ENCODE measurements at regions not wholly inside any gene's neighbourhood (a gene's known extent, or its start where the extent isn't known, plus 50 kb on each side); places are given as distances from the start of the nearest gene placed in this dataset.
A peak's percentile ranks its signal among the peaks of the same experiment; 100 is the strongest.

DNA sequence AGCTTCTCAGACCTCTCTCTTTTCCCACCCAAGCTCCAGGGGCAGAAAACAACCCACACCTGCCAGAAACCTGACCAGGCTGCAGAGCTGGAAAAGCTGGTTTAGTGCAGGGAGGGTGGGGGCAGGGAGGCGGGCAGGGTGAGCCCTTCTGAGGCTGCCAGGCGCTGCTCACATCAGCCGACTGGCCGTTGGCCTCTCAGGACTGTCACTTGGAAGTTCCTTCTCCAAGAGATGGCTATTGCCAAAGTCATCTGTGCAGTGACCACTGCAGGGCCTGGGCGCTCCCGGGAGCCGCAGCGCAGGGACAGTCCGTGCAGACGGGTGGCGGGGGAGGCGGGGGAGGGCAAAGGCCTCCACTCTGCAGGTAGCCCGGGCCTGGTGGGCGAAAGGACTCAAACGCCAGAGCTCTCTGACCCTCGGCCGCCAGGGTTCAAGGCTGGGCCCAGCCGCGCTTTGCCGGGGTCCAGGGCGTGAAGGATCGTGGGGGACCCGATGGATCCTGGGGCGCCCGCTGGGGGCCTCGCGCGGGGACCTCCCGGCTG lies 205.0 kb upstream of the IER5L start:
- H3K27ac Mint-ChIP-seq (ENCODE audit: low read depth, unreplicated experiment): no peak overlapping the region

GRCh38 chr9:129382281-129383018 lies 204.4 kb upstream of the IER5L start:
- Mint-ChIP-seq H3K9me3 (ENCODE audit: unreplicated experiment) (no peaks in the 10 kb centered on the region), H3K4me1 (ENCODE audit: insufficient read depth, unreplicated experiment) (peaks cover 6% of the 10 kb centered on the region), H3K36me3 (ENCODE audit: insufficient read depth, unreplicated experiment) (no peaks in the 10 kb centered on the region), H3K4me3 (ENCODE audit: unreplicated experiment) (no peak overlapping the region), H3K27ac (ENCODE audit: low read depth, unreplicated experiment) (no peak overlapping the region), H3K27me3 (ENCODE audit: insufficient read depth, unreplicated experiment) (no peaks in the 10 kb centered on the region)
- BruUV-seq (replicated peaks): no TSS peak
- DNase-seq (ENCODE audit: unreplicated experiment): no peak
- ChIA-PET POLR2A (interaction anchor here (1.5 to 2.3 kb wide), 4 partner anchors 48 to 243 kb away, joined by 5 to 11 read pairs (median 8); no protein-coding TSS in a partner anchor), CTCF (interaction anchor here (0.6 to 1.9 kb wide), 11 partner anchors 93 to 462 kb away, joined by 3 to 7 read pairs (median 3); partner anchors contain the start of gene PHYHD1)
- TF ChIP-seq, protein P1, sequence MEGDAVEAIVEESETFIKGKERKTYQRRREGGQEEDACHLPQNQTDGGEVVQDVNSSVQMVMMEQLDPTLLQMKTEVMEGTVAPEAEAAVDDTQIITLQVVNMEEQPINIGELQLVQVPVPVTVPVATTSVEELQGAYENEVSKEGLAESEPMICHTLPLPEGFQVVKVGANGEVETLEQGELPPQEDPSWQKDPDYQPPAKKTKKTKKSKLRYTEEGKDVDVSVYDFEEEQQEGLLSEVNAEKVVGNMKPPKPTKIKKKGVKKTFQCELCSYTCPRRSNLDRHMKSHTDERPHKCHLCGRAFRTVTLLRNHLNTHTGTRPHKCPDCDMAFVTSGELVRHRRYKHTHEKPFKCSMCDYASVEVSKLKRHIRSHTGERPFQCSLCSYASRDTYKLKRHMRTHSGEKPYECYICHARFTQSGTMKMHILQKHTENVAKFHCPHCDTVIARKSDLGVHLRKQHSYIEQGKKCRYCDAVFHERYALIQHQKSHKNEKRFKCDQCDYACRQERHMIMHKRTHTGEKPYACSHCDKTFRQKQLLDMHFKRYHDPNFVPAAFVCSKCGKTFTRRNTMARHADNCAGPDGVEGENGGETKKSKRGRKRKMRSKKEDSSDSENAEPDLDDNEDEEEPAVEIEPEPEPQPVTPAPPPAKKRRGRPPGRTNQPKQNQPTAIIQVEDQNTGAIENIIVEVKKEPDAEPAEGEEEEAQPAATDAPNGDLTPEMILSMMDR (IDR thresholded peaks at IDR 0.05; ENCODE audit: unreplicated experiment): no peak
- intact Hi-C loops (cut with micrococcal nuclease): loop anchor here (2.0 kb wide), 1 partner anchor 208 kb away; no protein-coding TSS in a partner anchor

More for the DNA sequence above, 205.0 kb upstream of the IER5L start:
- TF ChIP-seq, protein P1 (IDR thresholded peaks at IDR 0.05; ENCODE audit: unreplicated experiment): no peak
- no TSS peak for BruUV-seq (replicated peaks)
- Mint-ChIP-seq H3K9me3 (ENCODE audit: unreplicated experiment) (no peaks in the 10 kb centered on the region), H3K4me1 (ENCODE audit: insufficient read depth, unreplicated experiment) (peaks cover 6% of the 10 kb centered on the region), H3K36me3 (ENCODE audit: insufficient read depth, unreplicated experiment) (no peaks in the 10 kb centered on the region), H3K27me3 (ENCODE audit: insufficient read depth, unreplicated experiment) (no peaks in the 10 kb centered on the region), H3K4me3 (ENCODE audit: unreplicated experiment) (peak overlapping the region; percentile 53)
- intact Hi-C loops (cut with micrococcal nuclease): loop anchor here (2.0 kb wide), 1 partner anchor 208 kb away; no protein-coding TSS in a partner anchor
- CTCF ChIA-PET: interaction anchor here (0.6 to 1.9 kb wide), 15 partner anchors 48 to 462 kb away, joined by 3 to 7 read pairs (median 3); partner anchors contain the start of gene PHYHD1
- POLR2A ChIA-PET: interaction anchor here (1.2 to 2.3 kb wide), 6 partner anchors 26 to 243 kb away, joined by 4 to 11 read pairs (median 6); no protein-coding TSS in a partner anchor
- no peak for DNase-seq (ENCODE audit: unreplicated experiment)

- H3K27me3 Mint-ChIP-seq (ENCODE audit: insufficient read depth, unreplicated experiment): no peaks in the 10 kb centered on the region
- H3K36me3 Mint-ChIP-seq (ENCODE audit: insufficient read depth, unreplicated experiment): no peaks in the 10 kb centered on the region
- no peak overlapping the region for H3K27ac Mint-ChIP-seq (ENCODE audit: low read depth, unreplicated experiment)
- no peaks in the 10 kb centered on the region for H3K9me3 Mint-ChIP-seq (ENCODE audit: unreplicated experiment)
- DNase-seq (ENCODE audit: unreplicated experiment): no peak
- no TSS peak for BruUV-seq (replicated peaks)
- TF ChIP-seq, protein P1 (IDR thresholded peaks at IDR 0.05; ENCODE audit: unreplicated experiment): no peak
- ChIA-PET CTCF (interaction anchor here (1.0 kb wide), 1 partner anchor 11 kb away, joined by 3 read pairs; no protein-coding TSS in a partner anchor), POLR2A (interaction anchor here (2.3 kb wide), 1 partner anchor 102 kb away, joined by 10 read pairs; no protein-coding TSS in a partner anchor)
- peaks cover 6% of the 10 kb centered on the region for H3K4me1 Mint-ChIP-seq (ENCODE audit: insufficient read depth, unreplicated experiment)
- H3K4me3 Mint-ChIP-seq (ENCODE audit: unreplicated experiment): no peak overlapping the region
- intact Hi-C loops (cut with micrococcal nuclease): no loop called here
Observed at GRCh38 chr9:129381481-129381957, 203.5 kb upstream of the IER5L start.

- Mint-ChIP-seq H3K36me3 (ENCODE audit: insufficient read depth, unreplicated experiment) (no peaks in the 10 kb centered on the region), H3K27me3 (ENCODE audit: insufficient read depth, unreplicated experiment) (no peaks in the 10 kb centered on the region), H3K27ac (ENCODE audit: low read depth, unreplicated experiment) (no peak overlapping the region), H3K9me3 (ENCODE audit: unreplicated experiment) (no peaks in the 10 kb centered on the region), H3K4me3 (ENCODE audit: unreplicated experiment) (no peak overlapping the region), H3K4me1 (ENCODE audit: insufficient read depth, unreplicated experiment) (peaks cover 6% of the 10 kb centered on the region)
- ChIA-PET POLR2A (no interaction called here), CTCF (interaction anchor here (1.0 kb wide), 1 partner anchor 11 kb away, joined by 3 read pairs; no protein-coding TSS in a partner anchor)
- BruUV-seq (replicated peaks): no TSS peak
- intact Hi-C loops (cut with micrococcal nuclease): no loop called here
- DNase-seq (ENCODE audit: unreplicated experiment): no peak
- TF ChIP-seq, protein P1 (IDR thresholded peaks at IDR 0.05; ENCODE audit: unreplicated experiment): no peak
Observed at GRCh38 chr9:129380961-129381401, 202.9 kb upstream of the IER5L start.

All from MCF 10A (cell line).